NCI-H2196 treated with DMSO at 0.1 percent for 48 hours (cell line): ENCODE measurements at regions not wholly inside any gene's neighbourhood (a gene's known extent, or its start where the extent isn't known, plus 50 kb on each side); places are given as distances from the start of the nearest gene placed in this dataset.

Experiments used
- DNase-seq: peaks from one replicate; lab custom pipeline; 2025; ENCODE audit not compliant: unreplicated experiment; lab: John Stamatoyannopoulos, UW

DNA sequence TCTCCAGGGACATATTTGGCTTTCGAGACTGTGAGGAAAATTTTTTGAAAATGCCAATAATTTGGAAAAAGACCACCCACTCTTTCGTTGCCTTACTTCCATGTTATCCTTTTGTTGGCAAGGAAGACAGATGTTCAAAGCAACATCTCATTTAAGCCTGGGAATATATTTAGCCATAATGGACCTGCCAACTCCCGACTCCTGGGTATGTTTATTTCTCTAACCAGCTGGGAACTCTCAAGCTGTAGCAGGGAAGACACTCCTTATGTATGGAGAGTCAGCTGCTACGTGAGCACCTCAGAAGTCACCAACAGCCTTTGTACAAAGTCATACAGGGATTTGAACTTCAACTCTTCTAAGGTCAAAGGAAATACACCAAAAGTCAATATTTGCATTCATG, 96.5 kb upstream of the DAAM1 start:
- no peak for DNase-seq

DNA sequence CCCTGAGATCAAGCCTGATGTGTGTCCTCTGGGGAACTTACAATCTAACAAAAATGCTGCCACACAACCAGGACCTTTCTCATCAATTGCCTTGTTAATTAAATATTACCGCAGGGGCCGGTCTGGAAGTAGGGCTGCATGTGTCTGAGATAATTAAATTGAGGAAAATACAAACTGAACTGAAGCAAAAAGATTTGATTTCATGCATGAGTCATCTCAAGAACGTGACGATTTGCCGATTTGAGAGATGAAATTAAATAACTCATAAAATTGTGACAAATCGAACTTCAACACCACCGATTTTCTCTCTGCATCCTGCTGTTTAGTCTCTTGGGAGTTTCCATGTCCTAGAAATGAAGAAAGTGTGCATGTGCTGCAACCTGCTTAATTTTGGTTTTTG, 94.6 kb upstream of the DAAM1 start:
- DNase-seq = no peak

DNA sequence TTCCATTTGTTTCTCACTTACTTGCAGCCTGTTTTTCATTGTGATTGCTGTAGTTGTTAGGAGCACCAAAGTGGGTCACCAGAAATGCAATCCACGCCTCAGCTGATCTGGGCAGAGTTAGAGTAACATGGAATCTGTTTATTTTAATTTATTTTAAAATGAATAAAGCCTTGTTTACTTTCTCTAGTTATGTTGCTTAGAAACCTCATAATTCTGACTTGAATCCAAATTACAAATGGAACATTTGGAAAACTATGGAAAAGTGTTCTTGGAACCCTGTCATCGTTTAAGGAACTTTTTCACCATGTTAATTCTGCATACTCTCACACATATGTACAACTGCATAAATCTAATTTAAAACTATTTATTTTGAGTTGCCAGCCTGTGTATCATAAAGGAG, 92.2 kb upstream of the DAAM1 start:
- DNase-seq = no peak

DNA sequence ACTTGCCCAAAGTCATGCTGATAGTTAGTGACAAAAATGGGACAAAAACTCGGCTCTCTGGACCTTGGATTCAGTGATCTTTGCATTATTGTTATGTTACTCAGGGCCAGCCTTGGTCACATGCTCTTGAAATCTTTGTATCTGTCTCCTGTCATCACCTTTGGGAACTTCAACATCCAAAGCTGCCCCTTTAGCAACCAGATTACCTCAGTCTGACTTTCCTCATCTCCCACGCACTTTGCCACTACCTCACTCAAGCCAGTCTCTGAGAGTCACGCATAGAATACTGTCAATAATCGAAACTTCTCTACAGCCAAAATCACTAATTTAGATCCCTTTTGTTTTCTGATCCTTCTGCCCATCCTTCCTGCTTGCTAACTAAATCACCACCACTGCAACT, 90.8 kb upstream of the DAAM1 start:
- DNase-seq = no peak

DNA sequence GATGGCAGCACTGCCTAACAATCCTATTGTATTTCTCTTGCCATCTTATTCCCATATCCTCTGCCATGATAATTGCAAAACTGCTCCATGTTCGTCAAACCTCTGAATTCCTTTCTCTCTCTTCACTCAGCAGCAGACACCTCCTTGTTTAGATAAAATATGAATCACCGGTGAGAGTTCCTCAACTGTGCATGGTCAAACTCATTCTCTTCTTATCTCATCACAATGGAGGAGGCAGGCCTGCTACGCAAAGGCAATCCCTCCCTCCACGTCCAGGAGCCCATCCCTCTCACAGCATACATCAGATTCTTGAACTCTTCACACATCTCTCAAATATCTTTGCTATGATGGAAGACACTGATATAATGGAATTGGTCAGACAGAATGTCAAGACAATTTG, 90.1 kb upstream of the DAAM1 start:
- DNase-seq = no peak

DNA sequence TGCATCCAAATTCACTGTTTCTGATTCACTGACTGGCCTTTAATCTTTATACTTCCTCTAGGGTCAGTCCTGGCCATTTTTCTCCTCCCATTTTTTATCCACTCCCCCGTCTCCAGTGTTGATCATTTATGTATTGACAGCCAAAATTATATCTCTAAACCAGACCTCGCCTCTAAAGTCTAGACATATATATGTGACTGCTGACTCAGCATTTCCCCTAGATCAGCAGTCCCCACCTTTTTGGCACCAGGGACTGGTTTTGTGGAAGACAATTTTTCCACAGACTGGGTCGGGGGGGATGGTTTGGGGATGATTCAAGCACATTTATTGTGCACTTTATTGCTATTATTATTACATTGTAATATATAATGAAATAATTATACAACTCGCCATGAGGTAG, 88.3 kb upstream of the DAAM1 start:
- DNase-seq = no peak

DNA sequence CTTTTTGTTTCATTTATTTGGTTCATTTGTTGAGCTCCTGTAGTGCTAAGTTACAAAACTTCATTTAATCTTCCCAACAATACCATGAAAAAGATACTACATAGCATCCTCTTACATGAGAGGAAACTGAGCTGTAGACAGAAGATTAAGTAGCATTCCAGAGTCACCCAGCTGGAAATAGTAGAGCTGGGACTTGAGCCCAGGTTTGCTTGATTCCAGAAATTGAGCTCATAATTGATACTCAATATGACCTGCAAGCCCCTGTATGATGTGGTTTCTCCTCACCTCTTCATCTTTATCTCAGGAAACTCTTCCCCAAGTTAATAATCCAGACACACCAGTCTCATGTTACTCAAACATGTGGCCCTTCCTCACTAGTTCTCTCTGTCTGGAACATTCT, 87.0 kb upstream of the DAAM1 start:
- no peak for DNase-seq

DNA sequence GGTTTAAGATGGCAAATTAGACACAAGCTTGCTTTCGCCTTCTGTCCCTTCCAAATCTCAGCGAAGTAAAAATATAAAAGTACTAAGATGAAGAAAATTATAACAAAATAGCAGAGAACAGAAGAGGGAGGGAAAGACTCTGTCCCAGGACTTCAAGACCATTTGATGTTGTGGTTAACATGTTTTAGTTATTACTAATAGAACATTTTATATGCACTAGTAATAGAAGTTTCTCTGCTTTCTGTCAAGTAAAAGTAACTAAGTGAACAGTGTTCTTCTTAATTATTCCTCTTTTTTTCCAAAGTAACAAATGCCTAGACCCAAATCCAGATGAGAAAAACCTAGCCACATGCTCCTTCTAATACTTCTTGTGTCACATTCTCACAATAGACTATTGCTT, 85.1 kb upstream of the DAAM1 start:
- DNase-seq = no peak

DNA sequence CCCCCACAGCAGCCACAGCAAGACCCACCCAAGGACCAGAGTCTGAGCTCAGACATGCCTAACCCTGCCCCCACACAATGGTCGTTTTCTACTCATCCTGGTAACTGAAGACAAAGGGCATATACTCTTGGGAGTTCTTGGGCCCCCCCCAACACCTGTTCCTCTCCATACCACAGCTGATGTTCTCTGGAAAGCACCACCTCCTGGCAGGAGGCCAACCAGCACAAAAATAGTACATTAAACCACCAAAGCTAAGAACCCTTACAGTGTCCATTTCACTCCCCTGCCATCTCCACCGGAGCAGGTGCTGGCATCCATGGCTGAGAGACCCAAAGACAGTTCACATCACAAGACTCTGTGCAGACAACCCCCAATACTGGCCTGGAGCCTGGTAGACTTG, 80.6 kb upstream of the DAAM1 start:
- no peak for DNase-seq

DNA sequence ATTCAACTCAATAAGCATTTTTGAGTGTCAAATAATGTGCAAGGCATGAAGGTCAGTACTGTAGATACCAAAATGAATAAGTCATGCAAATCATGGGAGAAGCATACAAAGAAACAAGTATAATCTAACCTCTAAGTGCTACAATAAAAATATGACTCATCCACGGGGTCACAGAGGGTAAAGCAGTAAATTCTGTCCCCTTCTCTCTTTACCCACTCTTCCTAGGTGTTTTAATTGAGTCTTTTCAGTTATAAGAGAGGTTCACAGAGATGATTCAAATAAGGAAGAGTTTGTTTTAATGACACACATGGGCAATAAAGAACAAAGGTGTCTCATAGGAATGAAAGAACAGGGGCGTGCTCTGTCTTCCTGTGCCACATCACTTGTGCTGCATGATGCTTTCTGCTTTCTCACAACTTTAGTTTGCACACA, 71.5 kb upstream of the DAAM1 start:
- no peak for DNase-seq

DNA sequence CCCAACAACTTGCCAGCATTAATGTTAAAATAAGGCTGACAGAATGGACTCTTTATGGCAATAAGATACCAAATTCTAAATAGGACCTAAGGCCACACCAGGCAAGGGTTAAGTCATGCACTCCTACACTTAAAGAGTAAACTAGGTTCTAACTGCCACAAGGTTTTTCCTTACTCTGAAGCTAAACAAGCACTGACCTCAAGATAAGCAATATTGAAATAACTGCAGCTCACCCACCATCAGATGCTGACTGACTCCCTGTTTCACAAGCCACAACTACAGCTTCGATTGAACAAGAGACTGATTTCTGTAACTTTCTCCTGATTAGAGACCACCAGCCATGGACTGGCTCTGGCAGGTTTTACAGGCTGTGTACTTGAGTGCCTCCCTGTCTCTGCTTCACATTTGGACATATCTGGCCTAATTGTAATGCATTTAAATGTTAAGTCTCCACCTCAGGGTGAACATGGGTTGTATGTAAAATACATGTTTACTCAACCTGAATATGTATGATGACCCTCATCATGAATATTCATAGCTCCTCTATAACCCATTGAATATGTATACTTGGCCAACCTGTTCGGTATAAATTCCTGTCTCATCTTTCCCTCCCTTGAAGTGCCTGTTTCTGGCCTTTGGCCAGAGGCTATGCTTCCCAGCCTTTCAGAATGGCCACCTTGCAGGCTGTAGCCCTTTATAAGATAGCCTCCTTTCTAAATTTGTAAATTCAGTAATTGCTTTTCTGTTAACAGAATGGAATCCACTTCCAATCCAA, 70.5 kb upstream of the DAAM1 start:
- no peak for DNase-seq

DNA sequence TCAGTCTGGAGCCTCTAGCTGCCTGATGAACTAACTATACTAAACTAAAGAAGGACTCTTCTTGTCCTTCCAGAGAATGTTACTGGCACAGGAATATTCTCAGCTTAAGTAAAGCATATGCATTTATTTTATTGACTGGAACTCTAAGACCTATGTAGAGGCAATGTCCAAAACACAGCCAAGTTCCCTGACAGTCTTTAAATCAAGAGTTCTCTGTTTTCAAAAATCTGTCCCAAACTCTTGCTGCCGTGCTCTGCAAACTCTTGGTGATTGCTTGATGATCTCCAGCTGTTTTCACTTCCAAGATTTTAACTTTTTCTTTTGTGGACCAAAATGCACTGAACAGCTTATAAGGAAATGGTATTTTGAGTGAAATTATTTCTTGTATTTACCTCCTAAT, 67.5 kb upstream of the DAAM1 start:
- no peak for DNase-seq

DNA sequence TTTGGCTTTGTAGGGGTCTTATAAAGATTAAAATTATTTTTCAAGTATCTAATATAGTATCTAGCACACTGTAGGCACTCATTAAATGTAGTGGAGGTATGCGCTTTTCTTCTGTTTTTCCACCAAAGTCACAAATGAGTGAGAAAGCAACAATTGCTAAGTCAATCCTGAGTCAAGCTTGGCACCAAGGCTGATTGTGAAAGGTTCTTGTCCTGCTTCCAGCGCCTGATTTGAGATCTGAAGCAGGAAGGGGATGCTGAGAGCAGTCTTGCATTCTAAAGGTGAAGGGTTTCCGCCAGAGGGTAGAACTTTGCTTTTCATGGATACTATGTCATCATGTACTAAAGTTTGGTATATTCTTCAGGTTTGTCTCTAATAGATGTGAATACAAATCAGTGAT, 64.9 kb upstream of the DAAM1 start:
- no peak for DNase-seq

DNA sequence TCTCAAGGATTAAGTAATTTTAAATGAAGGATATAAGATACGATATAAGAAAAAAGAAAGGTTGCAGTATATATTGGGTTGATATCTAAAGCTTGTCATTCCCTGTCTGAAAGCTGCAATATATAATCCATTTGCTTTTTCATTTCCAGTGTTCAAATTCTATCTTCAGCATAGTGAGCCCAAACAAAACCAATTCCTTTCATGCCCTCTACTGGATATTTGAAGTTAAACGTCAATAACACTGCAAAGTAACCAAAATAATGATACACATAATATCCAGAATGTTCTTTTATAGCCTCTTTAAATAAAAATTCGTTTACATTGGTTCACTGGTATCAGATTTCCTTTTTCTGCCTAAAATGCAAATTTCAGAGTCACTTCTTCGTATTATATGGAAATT, 64.5 kb upstream of the DAAM1 start:
- DNase-seq = peak; percentile 13

DNA sequence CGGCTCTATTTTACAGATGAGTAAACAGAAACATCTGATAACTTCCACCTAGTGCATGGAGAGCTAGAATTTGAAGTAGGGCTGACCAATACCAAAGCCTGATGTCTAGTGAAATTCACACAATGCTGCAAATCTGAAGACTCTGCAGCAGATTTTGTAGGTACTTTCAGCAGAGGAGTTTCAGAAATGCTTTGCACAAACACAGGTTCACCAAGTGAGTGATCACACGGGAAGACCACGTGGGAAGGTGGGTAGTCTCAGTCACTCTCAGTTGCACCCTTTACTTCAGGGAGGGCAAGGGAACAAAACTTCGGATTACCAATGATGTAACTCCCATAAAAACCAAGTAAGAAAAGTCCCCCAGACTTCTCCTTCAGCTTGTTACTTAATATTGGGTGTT, 63.3 kb upstream of the DAAM1 start:
- DNase-seq = no peak

DNA sequence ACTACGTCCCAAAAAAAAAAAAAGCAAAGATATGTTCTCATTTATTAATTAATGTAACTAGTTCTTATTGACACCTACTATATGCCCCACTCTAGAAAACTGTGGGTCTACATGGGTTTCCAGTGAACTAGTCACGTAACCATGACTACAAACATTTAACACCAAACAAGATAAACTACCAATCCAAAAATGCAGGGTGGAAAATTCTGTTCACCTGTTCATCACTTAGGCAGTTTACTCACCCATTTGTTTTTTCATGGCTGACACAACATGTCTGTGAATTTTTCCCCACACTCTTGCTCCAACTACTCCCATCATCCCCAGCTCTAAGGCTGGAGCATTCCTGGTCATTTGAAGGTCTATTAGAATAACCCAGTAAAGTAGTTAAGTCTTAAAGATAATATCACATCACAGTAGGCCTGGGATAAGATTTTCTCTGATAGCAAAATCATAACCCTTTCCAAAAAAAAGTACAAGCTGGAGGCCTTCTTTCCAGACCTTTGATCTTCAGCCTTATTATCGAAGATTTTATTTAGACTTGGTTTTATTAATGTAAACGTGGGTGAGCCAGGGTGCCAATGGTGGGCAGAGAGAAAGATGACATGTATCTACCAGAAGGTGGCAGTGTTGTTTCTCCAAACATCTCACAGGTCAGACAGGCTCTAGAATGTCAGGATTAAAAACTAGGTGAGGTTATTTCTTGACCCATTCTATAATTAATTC, 61.6 kb upstream of the DAAM1 start:
- DNase-seq = peak; percentile 46

DNA sequence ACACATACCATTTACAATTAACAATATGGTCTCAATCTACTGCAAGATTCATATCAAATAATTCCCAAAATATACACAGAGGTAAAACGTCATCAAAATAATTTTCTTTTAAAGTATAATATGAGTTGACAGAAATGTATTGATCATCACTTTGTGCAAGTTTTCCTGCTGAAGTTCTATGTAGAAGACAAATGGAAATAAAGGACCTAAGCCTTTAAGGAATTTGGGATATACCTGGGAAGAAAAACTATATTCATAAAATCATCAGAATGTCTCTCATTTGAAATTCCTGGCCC, 61.1 kb upstream of the DAAM1 start:
- DNase-seq = no peak

DNA sequence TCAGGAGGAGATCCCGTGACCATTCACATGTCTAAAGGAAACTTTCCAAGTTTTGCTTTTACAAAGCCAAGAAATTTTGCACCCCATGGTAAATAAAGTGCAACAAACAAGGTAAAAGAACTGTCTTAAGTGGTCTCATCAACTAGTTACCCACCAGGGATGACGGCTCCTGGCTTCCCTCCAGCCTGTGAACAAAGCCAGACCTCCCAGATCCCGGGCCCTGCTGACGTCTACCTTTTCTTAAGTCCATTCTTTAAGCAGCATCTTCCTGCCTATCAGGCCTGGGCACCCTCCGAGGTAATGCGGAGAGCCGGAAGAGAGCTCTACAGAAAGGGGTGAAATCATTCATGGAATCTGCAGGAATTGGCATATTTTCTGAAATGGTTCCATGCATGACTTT, 58.0 kb upstream of the DAAM1 start:
- no peak for DNase-seq

DNA sequence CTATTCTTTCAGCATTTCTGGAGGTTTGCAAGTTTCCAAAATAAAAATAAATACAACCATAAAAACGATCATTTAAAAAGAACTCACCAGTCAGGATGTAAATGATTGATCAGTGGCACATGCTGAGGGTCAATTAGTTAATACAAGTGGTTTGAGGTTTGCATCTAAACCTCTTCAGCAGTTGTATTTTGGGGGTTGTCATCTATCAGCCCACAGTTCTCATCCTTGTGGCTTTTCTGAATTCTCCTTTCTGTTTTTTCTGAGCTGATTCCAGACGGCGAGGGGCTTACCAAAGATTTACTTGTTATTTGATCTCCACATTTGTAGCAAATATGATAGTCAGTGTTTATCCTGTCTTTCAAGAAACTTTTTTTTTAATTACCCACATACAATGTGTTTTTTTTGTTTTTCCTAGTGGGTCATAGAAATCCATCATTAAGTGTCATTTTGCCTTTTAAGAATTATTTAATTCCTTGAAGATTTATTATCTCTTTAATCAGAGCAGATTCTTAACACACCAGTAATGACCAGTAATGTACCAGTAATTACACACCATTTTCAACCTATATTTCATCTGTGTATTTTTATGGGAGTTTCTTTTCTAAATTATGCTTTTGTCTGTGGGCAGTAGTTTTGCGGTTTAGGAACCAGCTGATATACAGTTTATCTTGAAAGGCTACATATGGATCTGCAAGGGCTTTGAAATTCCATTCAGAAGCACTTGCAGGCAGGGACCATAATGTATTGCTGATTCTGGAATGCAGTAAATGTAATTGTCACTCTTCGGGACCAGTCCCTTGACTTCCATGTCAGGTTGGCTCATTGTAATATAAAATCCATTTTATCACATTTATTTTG, 56.3 kb upstream of the DAAM1 start:
- no peak for DNase-seq

DNA sequence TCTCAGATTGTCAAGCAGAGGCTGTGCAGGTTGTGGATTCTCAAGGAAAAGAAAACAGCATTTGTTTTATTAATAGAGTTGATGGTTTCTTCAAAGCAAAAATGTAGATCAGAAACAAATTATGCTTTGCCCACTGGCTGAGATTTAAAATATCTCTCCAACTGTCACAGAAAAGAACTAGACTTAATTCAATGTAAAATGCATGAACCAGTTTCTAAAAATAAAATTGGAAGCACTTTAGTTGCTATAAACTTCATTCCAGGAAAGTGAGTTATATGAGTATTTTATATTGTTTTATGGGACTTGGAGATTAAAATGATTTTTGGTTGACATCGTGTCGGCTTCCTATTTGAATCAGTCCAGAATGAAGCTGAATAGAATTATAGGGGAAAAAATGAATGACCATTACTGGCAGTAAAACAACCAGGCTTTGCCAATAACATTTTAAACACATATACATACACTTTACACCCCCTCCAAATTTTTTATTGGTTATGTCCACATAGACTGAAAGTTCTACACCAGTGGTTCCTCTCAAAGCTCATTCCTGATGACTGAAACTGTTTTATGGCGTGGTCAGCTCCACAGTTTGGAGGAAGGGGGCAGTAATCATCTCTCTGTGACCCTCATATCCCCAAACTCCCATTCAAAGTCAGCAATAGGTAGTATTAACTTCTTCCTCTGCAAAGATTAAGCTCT, 55.5 kb upstream of the DAAM1 start:
- no peak for DNase-seq

DNA sequence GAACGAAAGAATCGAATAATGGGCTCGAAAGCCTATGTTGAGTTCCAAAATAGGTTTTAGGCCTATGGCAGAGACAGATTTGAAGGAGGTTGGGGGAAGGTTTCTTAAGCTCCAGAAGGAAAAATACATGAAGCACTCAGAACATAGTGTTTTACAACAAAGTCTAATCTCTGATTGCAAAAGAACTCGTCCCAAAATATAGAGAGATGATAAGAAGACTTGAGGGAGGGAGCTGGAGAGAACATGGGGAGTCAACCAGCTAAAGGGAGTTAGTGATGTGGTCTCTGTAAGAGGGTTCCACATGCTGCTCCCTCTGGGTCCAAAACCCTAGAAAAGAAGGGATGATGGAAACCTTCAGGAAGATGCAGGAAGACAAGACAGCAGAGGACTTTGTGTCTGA, 54.8 kb upstream of the DAAM1 start:
- DNase-seq = no peak

DNA sequence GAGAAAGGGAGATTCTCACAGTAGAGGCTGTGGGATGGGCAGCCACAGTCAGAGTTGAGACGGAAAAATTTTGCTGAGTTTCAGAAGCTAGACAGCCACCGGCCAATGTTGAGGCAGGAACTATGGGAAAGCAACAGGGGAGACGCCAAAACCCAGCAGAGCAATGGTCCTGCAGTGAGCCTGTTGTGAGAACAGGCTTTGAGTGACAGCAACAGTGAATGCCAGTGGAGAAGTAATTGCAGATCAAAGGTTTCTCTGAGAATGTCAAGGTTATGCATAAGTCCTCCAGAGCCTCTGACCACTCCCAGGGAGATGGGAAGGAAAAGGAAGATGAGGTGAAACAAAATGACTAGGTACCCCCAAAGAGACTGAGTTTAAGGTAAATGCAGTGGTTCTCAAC, 54.2 kb upstream of the DAAM1 start:
- DNase-seq = no peak
